ENCODE measurements at regions not wholly inside any gene's neighbourhood (a gene's known extent, or its start where the extent isn't known, plus 50 kb on each side); places are given as distances from the start of the nearest gene placed in this dataset.

GRCh38 chr6:156633291-156633690, 143.9 kb upstream of the ARID1B start:
- TF ChIP-seq CTCF (IDR thresholded peaks at IDR 0.05) (no peak), POLR2A (IDR thresholded peaks at IDR 0.05) (no peak)

Data from body of pancreas (tissue), 4 donors.